ENCODE measurements at regions not wholly inside any gene's neighbourhood (a gene's known extent, or its start where the extent isn't known, plus 50 kb on each side); places are given as distances from the start of the nearest gene placed in this dataset.

GRCh38 chr10:43958964-43959363, 310.3 kb upstream of the ZNF32 start:
- no peak for DNase-seq (ENCODE audit: low spot score)

GRCh38 chr10:43958071-43958432, 309.4 kb upstream of the ZNF32 start:
- DNase-seq (ENCODE audit: low spot score), result no peak

GRCh38 chr10:43957267-43958070, 308.8 kb upstream of the ZNF32 start:
- DNase-seq (ENCODE audit: low spot score), result no peak

- DNase-seq (ENCODE audit: low spot score), result no peak
These were observed 307.3 kb upstream of the ZNF32 start for GRCh38 chr10:43955978-43956377.

GRCh38 chr10:43955002-43955596, 306.4 kb upstream of the ZNF32 start:
- DNase-seq (ENCODE audit: low spot score), result no peak

- no peak for DNase-seq (ENCODE audit: low spot score)
These were observed 305.0 kb upstream of the ZNF32 start for GRCh38 chr10:43953672-43954071.

- no peak for DNase-seq (ENCODE audit: low spot score)
These were observed 304.1 kb upstream of the ZNF32 start for GRCh38 chr10:43952760-43953159.

- DNase-seq (ENCODE audit: low spot score), result no peak
These were observed 300.7 kb upstream of the ZNF32 start for GRCh38 chr10:43949351-43949750.

GRCh38 chr10:43946445-43946844, 297.8 kb upstream of the ZNF32 start:
- DNase-seq (ENCODE audit: low spot score), result no peak

- DNase-seq (ENCODE audit: low spot score), result no peak
These were observed 297.2 kb upstream of the ZNF32 start for GRCh38 chr10:43945908-43946307.

- DNase-seq (ENCODE audit: low spot score), result no peak
These were observed 296.5 kb upstream of the ZNF32 start for GRCh38 chr10:43945094-43945730.

GRCh38 chr10:43944381-43945093, 295.9 kb upstream of the ZNF32 start:
- DNase-seq (ENCODE audit: low spot score), result no peak

GRCh38 chr10:43943818-43944360, 295.2 kb upstream of the ZNF32 start:
- DNase-seq (ENCODE audit: low spot score), result no peak

- no peak for DNase-seq (ENCODE audit: low spot score)
These were observed 294.6 kb upstream of the ZNF32 start for GRCh38 chr10:43943119-43943817.

GRCh38 chr10:43942096-43942850, 293.6 kb upstream of the ZNF32 start:
- DNase-seq (ENCODE audit: low spot score), result no peak

GRCh38 chr10:43940898-43941837, 292.5 kb upstream of the ZNF32 start:
- DNase-seq (ENCODE audit: low spot score), result no peak

- DNase-seq (ENCODE audit: low spot score), result no peak
These were observed 291.5 kb upstream of the ZNF32 start for GRCh38 chr10:43939939-43940820.

- DNase-seq (ENCODE audit: low spot score), result no peak
These were observed 290.8 kb upstream of the ZNF32 start for GRCh38 chr10:43939389-43939938.

- no peak for DNase-seq (ENCODE audit: low spot score)
These were observed 290.1 kb upstream of the ZNF32 start for GRCh38 chr10:43938810-43939209.
